Liver (tissue), 7 donors: ENCODE measurements at regions not wholly inside any gene's neighbourhood (a gene's known extent, or its start where the extent isn't known, plus 50 kb on each side); places are given as distances from the start of the nearest gene placed in this dataset.
"Not testable (repeated sequence)": the region's sequence is repeated elsewhere in the genome, so short reads cannot be mapped to it uniquely, and the experiment has no call there.

Experiments
- DNase-seq: peaks from one replicate; pipeline ENCODE4 v3.0.0-alpha.2; 2017; ENCODE audit warnings: low spot score
- H3K27ac ChIP-seq, 2 donors: one replicate each; pipeline ENCODE4 v1.7.0; 2013; ENCODE audit warnings: inconsistent platforms in 2 of 2, low read length in 2 of 2, control low read depth in 1 of 2, low read depth in 1 of 2, mild to moderate bottlenecking in 1 of 2
- H3K27me3 ChIP-seq, 4 donors: one replicate each; pipeline versions ENCODE4 v1.6.1 to v1.7.0; 2013; ENCODE audit warnings: low read length in 3 of 4, inconsistent platforms in 1 of 4, mild to moderate bottlenecking in 1 of 4, moderate library complexity in 1 of 4; ENCODE audit not compliant: control insufficient read depth in 4 of 4, insufficient read depth in 4 of 4
- H3K36me3 ChIP-seq, 4 donors: one replicate each; pipeline versions ENCODE4 v1.6.1 to v1.7.0; 2013; ENCODE audit warnings: low read length in 3 of 4, mild to moderate bottlenecking in 3 of 4, low read depth in 1 of 4, moderate library complexity in 1 of 4; ENCODE audit not compliant: control insufficient read depth in 4 of 4, insufficient read depth in 3 of 4
- H3K4me1 ChIP-seq, 4 donors: one replicate each; pipeline versions ENCODE4 v1.6.1 to v1.7.0; 2013; ENCODE audit warnings: low read length in 3 of 4, mild to moderate bottlenecking in 3 of 4, moderate library complexity in 1 of 4; ENCODE audit not compliant: control insufficient read depth in 4 of 4, insufficient read depth in 4 of 4
- H3K4me3 ChIP-seq, 3 donors: one replicate each; pipeline versions ENCODE4 v1.6.1 to v1.7.0; 2013; ENCODE audit warnings: low read length in 3 of 3, control low read depth in 1 of 3, low read depth in 1 of 3, mild to moderate bottlenecking in 1 of 3
- H3K9ac ChIP-seq, 2 donors: one replicate each; pipeline ENCODE4 v1.7.0; 2013; ENCODE audit warnings: low read length in 2 of 2, mild to moderate bottlenecking in 2 of 2, moderate library complexity in 2 of 2, control low read depth in 1 of 2, low read depth in 1 of 2
- H3K9me3 ChIP-seq, 4 donors: one replicate each; pipeline versions ENCODE4 v1.6.1 to v1.7.0; 2013; ENCODE audit warnings: low read length in 3 of 4; ENCODE audit not compliant: control insufficient read depth in 4 of 4
- EGR1 ChIP-seq, 2 donors: IDR thresholded peaks; 2 replicates each; pipeline ENCODE4 v1.6.1; 2016 to 2018; ENCODE audit warnings: antibody characterized with exemption in 2 of 2, low read depth in 2 of 2
- FOXA1 ChIP-seq: IDR thresholded peaks from 2 replicates; pipeline ENCODE4 v1.6.1; 2016; ENCODE audit warnings: antibody characterized with exemption
- FOXA2 ChIP-seq: IDR thresholded peaks from 2 replicates; pipeline ENCODE4 v1.6.1; 2016; ENCODE audit warnings: antibody characterized with exemption
- GABPA ChIP-seq, 2 donors: IDR thresholded peaks in 1 of 2; conservative IDR thresholded peaks in 1 of 2; 2 replicates each; pipeline ENCODE4 v1.6.1; 2016; ENCODE audit warnings: antibody characterized with exemption in 2 of 2, mild to moderate bottlenecking in 1 of 2, moderate library complexity in 1 of 2
- HNF4G ChIP-seq: IDR thresholded peaks from 2 replicates; pipeline ENCODE4 v1.6.1; 2016; ENCODE audit warnings: antibody characterized with exemption
- JUND ChIP-seq, 2 donors: IDR thresholded peaks; 2 replicates each; pipeline ENCODE4 v1.6.1; 2016; ENCODE audit warnings: antibody characterized with exemption in 2 of 2
- REST ChIP-seq: IDR thresholded peaks from 2 replicates; pipeline ENCODE4 v1.6.1; 2016; ENCODE audit warnings: antibody characterized with exemption, mild to moderate bottlenecking
- RXRA ChIP-seq, 2 donors: IDR thresholded peaks; 2 replicates each; pipeline ENCODE4 v1.6.1; 2017 to 2018; ENCODE audit warnings: antibody characterized with exemption in 2 of 2, mild to moderate bottlenecking in 1 of 2
- TAF1 ChIP-seq: conservative IDR thresholded peaks from 2 replicates; pipeline ENCODE4 v1.6.1; 2016; ENCODE audit warnings: antibody characterized with exemption, mild to moderate bottlenecking
- YY1 ChIP-seq: IDR thresholded peaks from 2 replicates; pipeline ENCODE4 v1.6.1; 2016; ENCODE audit warnings: antibody characterized with exemption, mild to moderate bottlenecking
- WGBS: extraction: QIAGEN DNeasy Blood & Tissue Kit; methylation state at CpG from one replicate; pipeline ENCODE4 v1.1.7; 2013; 5-methylcytosine and 5-hydroxymethylcytosine counted together
- TF ChIP-seq, protein P1 (sequence below): IDR thresholded peaks from 2 replicates; pipeline ENCODE4 v1.6.1; 2016; ENCODE audit warnings: antibody characterized with exemption
- donor health status: healthy.
- donor health status: healthy.
- donor health status: healthy.
- donor health status: healthy.

GRCh38 chr10:6706725-6707124 is 126.6 kb upstream of the PRKCQ start:
- H3K9me3 ChIP-seq, result no peaks in the 10 kb centered on the region
- 48% methylated on average over 4 of the region's 4 CpGs for WGBS
- H3K27me3 ChIP-seq, result no peaks in the 10 kb centered on the region
- no peak for TF ChIP-seq YY1
- TF ChIP-seq JUND (IDR thresholded peaks at IDR 0.05), result no peak
- no peak for TF ChIP-seq GABPA (IDR thresholded peaks at IDR 0.05 in 1 of 2, conservative IDR thresholded peaks at IDR 0.05 in 1 of 2)
- TF ChIP-seq RXRA (IDR thresholded peaks at IDR 0.05), result no peak
- no peak for TF ChIP-seq FOXA2
- TF ChIP-seq REST, result no peak
- TF ChIP-seq TAF1, result no peak
- TF ChIP-seq FOXA1, result no peak
- TF ChIP-seq, protein P1, sequence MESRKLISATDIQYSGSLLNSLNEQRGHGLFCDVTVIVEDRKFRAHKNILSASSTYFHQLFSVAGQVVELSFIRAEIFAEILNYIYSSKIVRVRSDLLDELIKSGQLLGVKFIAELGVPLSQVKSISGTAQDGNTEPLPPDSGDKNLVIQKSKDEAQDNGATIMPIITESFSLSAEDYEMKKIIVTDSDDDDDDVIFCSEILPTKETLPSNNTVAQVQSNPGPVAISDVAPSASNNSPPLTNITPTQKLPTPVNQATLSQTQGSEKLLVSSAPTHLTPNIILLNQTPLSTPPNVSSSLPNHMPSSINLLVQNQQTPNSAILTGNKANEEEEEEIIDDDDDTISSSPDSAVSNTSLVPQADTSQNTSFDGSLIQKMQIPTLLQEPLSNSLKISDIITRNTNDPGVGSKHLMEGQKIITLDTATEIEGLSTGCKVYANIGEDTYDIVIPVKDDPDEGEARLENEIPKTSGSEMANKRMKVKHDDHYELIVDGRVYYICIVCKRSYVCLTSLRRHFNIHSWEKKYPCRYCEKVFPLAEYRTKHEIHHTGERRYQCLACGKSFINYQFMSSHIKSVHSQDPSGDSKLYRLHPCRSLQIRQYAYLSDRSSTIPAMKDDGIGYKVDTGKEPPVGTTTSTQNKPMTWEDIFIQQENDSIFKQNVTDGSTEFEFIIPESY, result no peak
- TF ChIP-seq HNF4G, result no peak
- no peak for DNase-seq
- no peak overlapping the region for H3K4me3 ChIP-seq
- no peaks in the 10 kb centered on the region for H3K36me3 ChIP-seq
- H3K27ac ChIP-seq, result no peak overlapping the region
- H3K9ac ChIP-seq, result no peak overlapping the region
- no peaks in the 10 kb centered on the region for H3K4me1 ChIP-seq

DNA sequence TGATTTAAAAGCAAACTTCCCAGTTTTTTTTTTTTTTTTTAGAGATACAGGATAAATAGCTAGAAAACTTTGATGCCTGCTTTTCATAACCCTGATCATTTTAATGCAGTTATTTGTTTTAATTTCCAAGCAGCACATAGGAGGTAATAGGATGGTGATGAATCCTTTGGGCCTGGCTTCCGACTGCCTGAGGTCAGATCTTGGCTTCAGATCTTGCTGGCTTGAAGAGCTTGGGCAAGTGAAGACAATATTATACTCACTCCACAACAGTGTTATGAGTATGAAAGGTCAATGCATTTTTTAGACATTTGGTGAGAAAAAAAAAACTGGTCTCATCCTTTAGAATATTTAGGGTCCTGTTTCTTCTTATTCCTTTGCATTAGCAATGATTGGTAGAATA is 124.8 kb upstream of the PRKCQ start:
- no peaks in the 10 kb centered on the region for H3K36me3 ChIP-seq
- no peaks in the 10 kb centered on the region for H3K4me1 ChIP-seq
- no peak overlapping the region for H3K27ac ChIP-seq
- no peak overlapping the region for H3K4me3 ChIP-seq
- no peaks in the 10 kb centered on the region for H3K27me3 ChIP-seq
- WGBS, result 90% methylated on average over 1 of the region's 1 CpG
- H3K9ac ChIP-seq, result no peak overlapping the region
- no peak for TF ChIP-seq RXRA (IDR thresholded peaks at IDR 0.05)
- TF ChIP-seq HNF4G, result no peak
- TF ChIP-seq YY1, result no peak
- TF ChIP-seq, protein P1, result no peak
- TF ChIP-seq TAF1, result no peak
- TF ChIP-seq FOXA2, result no peak
- TF ChIP-seq EGR1 (IDR thresholded peaks at IDR 0.05; ENCODE audit: low read depth in 2 of 2), result no peak
- no peak for TF ChIP-seq GABPA (IDR thresholded peaks at IDR 0.05 in 1 of 2, conservative IDR thresholded peaks at IDR 0.05 in 1 of 2)
- H3K9me3 ChIP-seq, result no peaks in the 10 kb centered on the region
- DNase-seq, result no peak

DNA sequence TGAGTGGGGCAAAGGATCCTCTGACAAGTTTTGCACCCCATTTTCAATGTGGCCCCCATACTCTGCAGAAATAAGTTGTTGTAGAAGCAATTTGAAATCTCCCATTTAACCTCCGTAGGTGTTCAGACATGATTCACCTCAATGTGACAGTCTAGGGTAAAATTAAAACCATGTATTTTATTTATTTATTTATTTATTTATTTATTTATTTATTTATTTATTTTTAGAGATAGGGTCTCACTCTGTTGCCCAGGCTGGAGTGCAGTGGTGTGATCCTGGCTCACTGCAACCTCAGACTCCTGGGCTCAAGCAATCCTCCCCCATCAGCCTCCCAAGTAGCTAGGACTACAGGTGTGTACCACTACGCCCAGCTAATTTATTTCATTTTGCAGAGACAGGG is 122.8 kb upstream of the PRKCQ start:
- not testable (repeated sequence) for H3K9ac ChIP-seq, H3K4me1 ChIP-seq, H3K27ac ChIP-seq, H3K4me3 ChIP-seq, H3K27me3 ChIP-seq, H3K36me3 ChIP-seq, H3K9me3 ChIP-seq, DNase-seq
- WGBS, result 90% methylated on average over 2 of the region's 2 CpGs
